Heart right ventricle (tissue), 16 donors: ENCODE measurements at regions not wholly inside any gene's neighbourhood (a gene's known extent, or its start where the extent isn't known, plus 50 kb on each side); places are given as distances from the start of the nearest gene placed in this dataset.

Experiments used
- ATAC-seq, 8 donors: fragments of 200-7000 bp; cut with Tn5 transposase; one replicate each; pipeline ENCODE4 v1.9.1; 2020; ENCODE audit warnings: mild to moderate bottlenecking in 8 of 8, moderate library complexity in 8 of 8, moderate number of reproducible peaks in 1 of 8
- DNase-seq, 2 donors: peaks; one replicate each; pipeline ENCODE4 v3.0.0-alpha.2; 2020
- H3K27ac ChIP-seq, 10 donors: fragments of 200-600 bp; sonication (generic) in 2 of 10; one replicate each; pipeline versions ENCODE4 v1.5.0 to v1.8.0; 2020 to 2022; ENCODE audit warnings: mild to moderate bottlenecking in 3 of 10
- H3K27me3 ChIP-seq, 7 donors: fragments of 200-600 bp; one replicate each; pipeline ENCODE4 v1.8.0; 2021 to 2022; ENCODE audit warnings: mild to moderate bottlenecking in 2 of 7
- H3K36me3 ChIP-seq, 9 donors: fragments of 200-600 bp; sonication (generic) in 1 of 9; one replicate each; pipeline versions ENCODE4 v1.5.0 to v1.8.0; 2020 to 2022; ENCODE audit warnings: mild to moderate bottlenecking in 2 of 9
- H3K4me1 ChIP-seq, 9 donors: fragments of 200-600 bp; sonication (generic) in 1 of 9; one replicate each; pipeline versions ENCODE4 v1.5.0 to v1.8.0; 2020 to 2022; ENCODE audit warnings: mild to moderate bottlenecking in 4 of 9
- H3K4me3 ChIP-seq, 10 donors: fragments of 200-600 bp; sonication (generic) in 2 of 10; one replicate each; pipeline versions ENCODE4 v1.5.0 to v1.8.0; 2020 to 2022; ENCODE audit warnings: mild to moderate bottlenecking in 7 of 10, moderate library complexity in 2 of 10
- H3K9me3 ChIP-seq, 11 donors: fragments of 200-600 bp in 10 of 11; sonication (generic) in 2 of 11; one replicate each; pipeline versions ENCODE4 v1.5.0 to v1.8.0; 2013 to 2022; ENCODE audit warnings: mild to moderate bottlenecking in 2 of 11, control low read depth in 1 of 11, moderate library complexity in 1 of 11
- CTCF ChIP-seq, 9 donors: fragments of 200-600 bp; sonication (generic) in 2 of 9; IDR thresholded peaks; one replicate each; pipeline versions ENCODE4 v1.5.0 to v1.8.0; 2021 to 2022; ENCODE audit warnings: antibody characterized with exemption in 9 of 9, mild to moderate bottlenecking in 5 of 9, moderate library complexity in 1 of 9
- WGBS, 2 donors: extraction: QIAGEN DNeasy Blood & Tissue Kit; methylation state at CpG; one replicate each; pipeline ENCODE4 v1.1.7; 2013; ENCODE audit warnings: inconsistent platforms in 1 of 2; 5-methylcytosine and 5-hydroxymethylcytosine counted together
- intact Hi-C, 10 donors: fragments of 100-400 bp; cut with DNase I; formaldehyde crosslinking; loops; one replicate each; pipeline versions ENCODE4 v1.11.1 to v1.14.2; 2022
- donor health status: Arrhythmogenic right ventricular cardiomyopathy.
- donor health status: ischemic (EF 13 %, LVEDD 7.1; RV severe dilation, severe dysfunction).
- donor health status: healthy with polysubstance abuse.
- donor health status: DM: no; HTN: yes; CAD: no.
- donor health status: DM: no; HTN: no; CAD: no.
- donor health status: ischemic (EF 25% LVEDD 6.9; RV normal size, moderate dysfunction).
- donor health status: ischemic (EF 25% LVEDD 5.7; RV mildly dilated, moderate dysfunction).
- donor health status: healthy.
- donor health status: DM: yes; HTN: yes; CAD: no.
- donor health status: Ischemic cardiomyopathy.
- donor health status: ischemic (EF 35%, LVEDD 5.7; RV mildly dilated, moderate dysfunction).
- donor health status: nonischemic (EF 11% LVEDD 7.7; RV severe dilation, severe dysfunction).
- donor health status: DM: yes; HTN: yes; CAD: no.
- donor health status: PGD.
- donor health status: ischemic (EF 29% LVEDD 5.4; RV normal size, mild dysfunction).
- donor health status: nonischemic (EF 23%, LVEDD 6.1; RV moderate dilation, normal function).

- DNase-seq (peak; percentile 18 to 47), ATAC-seq (peak in 7 of 8 donors; percentile 67 to 85 (median 77))
- Histone ChIP-seq H3K27ac (no peak overlapping the region), H3K27me3 (no peaks in the 10 kb centered on the region), H3K9me3 (peaks cover 0 to 29% (median 0%) of the 10 kb centered on the region in 11 donors), H3K4me3 (no peak overlapping the region), H3K4me1 (peaks cover 0 to 3% (median 0%) of the 10 kb centered on the region in 9 donors), H3K36me3 (no peaks in the 10 kb centered on the region)
- peak in 8 of 9 donors; percentile 45 to 80 (median 76) for TF ChIP-seq CTCF (IDR thresholded peaks at IDR 0.05)
- WGBS, 2 donors, result 29 to 45% methylated on average over 3 of the region's 3 CpGs
- intact Hi-C loops, result loop anchor here in 9 of 10 donors (1.0 to 10.0 kb wide), 6 partner anchors 142 to 262 kb away; no protein-coding TSS in a partner anchor
These were observed 68.5 kb downstream of the GPR88 start for GRCh38 chr1:100606438-100606837.

DNA sequence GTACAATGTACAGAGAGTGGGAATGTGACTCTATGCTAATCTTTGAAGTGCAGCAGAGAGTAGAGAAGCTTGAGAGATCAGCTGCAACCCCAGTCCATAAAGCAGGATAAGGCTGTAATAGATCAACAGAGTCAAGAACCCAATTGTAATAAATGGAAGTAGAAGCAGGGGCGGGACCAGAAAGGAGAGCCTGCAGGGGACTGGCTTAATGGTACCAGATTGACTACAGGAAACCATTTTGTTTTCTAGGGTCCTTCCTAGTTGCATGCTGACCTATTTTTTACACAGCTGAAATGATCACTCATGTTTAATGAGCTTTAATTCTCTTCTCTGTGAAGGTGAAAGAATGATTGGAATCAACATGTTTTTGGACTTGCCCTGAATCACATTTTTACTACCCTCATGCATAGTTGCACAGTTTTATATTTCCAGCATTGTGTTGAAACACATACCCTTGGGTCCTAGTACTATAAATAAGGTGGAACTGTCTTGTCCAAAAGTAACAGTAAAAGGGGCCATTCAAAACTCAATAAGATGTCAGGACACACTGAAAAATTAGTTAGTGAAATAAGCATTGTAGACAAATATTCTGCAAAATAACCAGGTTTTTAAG, 69.8 kb downstream of the GPR88 start:
- intact Hi-C loops, result loop anchor here in 9 of 10 donors (2.0 to 10.0 kb wide), 5 partner anchors 143 to 261 kb away; no protein-coding TSS in a partner anchor
- Histone ChIP-seq H3K27me3 (no peaks in the 10 kb centered on the region), H3K4me1 (peaks cover 0 to 3% (median 0%) of the 10 kb centered on the region in 9 donors), H3K9me3 (peaks cover 0 to 16% (median 0%) of the 10 kb centered on the region in 11 donors), H3K4me3 (no peak overlapping the region), H3K36me3 (no peaks in the 10 kb centered on the region), H3K27ac (no peak overlapping the region)
- 96 to 100% methylated on average over 1 of the region's 1 CpG for WGBS, 2 donors
- no peak for TF ChIP-seq CTCF (IDR thresholded peaks at IDR 0.05)
- DNase-seq (no peak), ATAC-seq (no peak)

DNA sequence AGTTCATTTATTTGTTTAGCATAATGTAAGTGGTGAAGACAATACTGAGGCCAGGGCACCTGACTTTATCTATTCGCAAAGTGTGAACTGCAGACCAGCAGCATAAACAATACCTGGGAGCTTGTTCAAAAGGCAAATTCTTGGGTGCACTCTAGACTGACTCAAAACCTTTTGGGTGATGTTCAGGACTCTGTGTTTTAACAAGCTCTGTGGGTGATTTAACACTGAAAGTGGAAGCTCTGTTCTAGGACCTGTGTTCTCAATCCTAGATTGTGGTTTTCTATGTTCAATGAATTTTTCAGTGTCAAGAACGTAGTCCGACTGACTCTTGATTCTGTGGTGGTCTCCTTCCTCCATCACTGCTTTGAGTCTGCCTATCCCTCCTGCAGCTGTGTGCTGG, 71.9 kb downstream of the GPR88 start:
- WGBS, 2 donors, result 91 to 94% methylated on average over 3 of the region's 3 CpGs
- Histone ChIP-seq H3K4me1 (peaks cover 0 to 3% (median 0%) of the 10 kb centered on the region in 9 donors), H3K4me3 (no peak overlapping the region), H3K9me3 (no peaks in the 10 kb centered on the region), H3K27ac (no peak overlapping the region), H3K36me3 (no peaks in the 10 kb centered on the region), H3K27me3 (no peaks in the 10 kb centered on the region)
- no peak for TF ChIP-seq CTCF (IDR thresholded peaks at IDR 0.05)
- DNase-seq, result no peak
- ATAC-seq, result no peak
- intact Hi-C loops, result loop anchor here in 6 of 10 donors (2.0 to 10.0 kb wide), 5 partner anchors 145 to 257 kb away; no protein-coding TSS in a partner anchor

DNA sequence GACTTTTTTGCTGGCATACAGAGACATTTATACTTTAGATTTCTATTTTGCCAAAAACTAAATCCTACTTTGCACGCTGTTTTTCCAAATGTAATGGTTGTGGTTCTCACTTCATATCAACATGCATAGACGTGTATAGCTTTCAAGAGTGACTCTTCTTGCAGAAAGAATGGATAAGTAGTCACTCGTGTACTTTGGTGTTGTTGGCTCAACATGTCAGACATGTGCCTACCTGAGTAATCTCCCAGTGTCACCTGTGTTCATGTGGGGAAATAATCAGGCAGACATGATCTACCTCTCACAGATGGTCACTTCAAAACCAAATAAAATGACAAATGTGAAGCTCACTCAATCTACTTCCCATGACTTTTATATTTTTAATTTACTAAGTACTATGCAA, 73.1 kb downstream of the GPR88 start:
- Histone ChIP-seq H3K27ac (no peak overlapping the region), H3K4me1 (peaks cover 0 to 3% (median 0%) of the 10 kb centered on the region in 9 donors), H3K4me3 (no peak overlapping the region), H3K36me3 (no peaks in the 10 kb centered on the region), H3K27me3 (no peaks in the 10 kb centered on the region), H3K9me3 (no peaks in the 10 kb centered on the region)
- ATAC-seq (no peak), DNase-seq (no peak)
- 87 to 95% methylated on average over 3 of the region's 3 CpGs for WGBS, 2 donors
- no peak for TF ChIP-seq CTCF (IDR thresholded peaks at IDR 0.05)
- intact Hi-C loops, result loop anchor here in 1 of 10 donors (10.0 kb wide), 1 partner anchor 254 kb away; no protein-coding TSS in a partner anchor
